Adrenal gland (tissue), 9 donors: ENCODE measurements at regions not wholly inside any gene's neighbourhood (a gene's known extent, or its start where the extent isn't known, plus 50 kb on each side); places are given as distances from the start of the nearest gene placed in this dataset.

ENCODE experiments used
- DNase-seq, 7 donors: peaks; one replicate each; pipeline ENCODE4 v3.0.0-alpha.2; 2019 to 2020
- H3K27ac ChIP-seq, 5 donors: fragments of 200-600 bp; sonication (generic) in 4 of 5; 1 replicate in 3 of 5; 2 replicates in 2 of 5; pipeline versions ENCODE4 v1.5.1 to v1.8.0; 2016 to 2020; ENCODE audit warnings: mild to moderate bottlenecking in 1 of 5
- H3K27me3 ChIP-seq: fragments of 200-600 bp; 2 replicates; pipeline ENCODE4 v1.8.0; 2021
- H3K36me3 ChIP-seq, 2 donors: fragments of 200-600 bp; replicated peaks in 1 of 2; 1 replicate in 1 of 2; 2 replicates in 1 of 2; pipeline versions ENCODE4 v1.5.1 to v1.8.0; 2018 to 2022
- H3K4me1 ChIP-seq, 2 donors: fragments of 200-600 bp; replicated peaks in 1 of 2; 1 replicate in 1 of 2; 2 replicates in 1 of 2; pipeline versions ENCODE4 v1.5.1 to v1.8.0; 2018 to 2021
- H3K4me3 ChIP-seq, 4 donors: fragments of 200-600 bp; sonication (generic) in 3 of 4; one replicate each; pipeline ENCODE4 v1.5.1; 2016 to 2018
- H3K9me3 ChIP-seq, 3 donors: fragments of 200-600 bp; sonication (generic) in 1 of 3; replicated peaks in 1 of 3; 1 replicate in 2 of 3; 2 replicates in 1 of 3; pipeline versions ENCODE4 v1.5.1 to v1.8.0; 2016 to 2021
- POLR2A ChIP-seq, 2 donors: fragments of 450-650 bp; IDR thresholded peaks; one replicate each; pipeline ENCODE4 v1.6.1; 2017; ENCODE audit warnings: antibody characterized with exemption in 2 of 2, mild to moderate bottlenecking in 2 of 2, moderate library complexity in 1 of 2
- WGBS, 4 donors: extraction: QIAGEN DNeasy Blood & Tissue Kit in 2 of 4; methylation state at CpG; one replicate each; pipeline versions ENCODE4 v1.1.5 to v1.1.7; 2013 to 2017; 5-methylcytosine and 5-hydroxymethylcytosine counted together
- intact Hi-C, 2 donors: fragments of 100-400 bp; cut with DNase I; formaldehyde crosslinking; loops; one replicate each; pipeline versions ENCODE4 v1.14.1 to v1.15.0; 2022 to 2023
- TF ChIP-seq, protein P1 (sequence below), 6 experiments: fragments of 450-650 bp in 4 of 6; fragments of 200-600 bp in 2 of 6; sonication (generic) in 1 of 6; IDR thresholded peaks; 1 replicate in 5 of 6; 2 replicates in 1 of 6; pipeline versions ENCODE4 v1.5.1 to v1.8.0; 2016 to 2021; ENCODE audit warnings: antibody characterized with exemption in 6 of 6, mild to moderate bottlenecking in 2 of 6, moderate library complexity in 1 of 6
- donor health status: healthy with polysubstance abuse.
- donor health status: Bipolar disorder and iron deficiency.
- donor health status: DM: yes; HTN: yes; CAD: no.
- donor health status: DM: no; HTN: no; CAD: no.
- donor health status: DM: no; HTN: no; CAD: no.

- Histone ChIP-seq H3K27ac (no peak overlapping the region), H3K4me3 (no peak overlapping the region), H3K36me3 (no peaks in the 10 kb centered on the region), H3K9me3 (no peaks in the 10 kb centered on the region), H3K4me1 (no peaks in the 10 kb centered on the region), H3K27me3 (no peaks in the 10 kb centered on the region)
- no peak for DNase-seq
- WGBS, 4 donors, result 47 to 58% (median 50%) methylated on average over 3 of the region's 3 CpGs
- no peak for TF ChIP-seq POLR2A (IDR thresholded peaks at IDR 0.05)
- TF ChIP-seq, protein P1, sequence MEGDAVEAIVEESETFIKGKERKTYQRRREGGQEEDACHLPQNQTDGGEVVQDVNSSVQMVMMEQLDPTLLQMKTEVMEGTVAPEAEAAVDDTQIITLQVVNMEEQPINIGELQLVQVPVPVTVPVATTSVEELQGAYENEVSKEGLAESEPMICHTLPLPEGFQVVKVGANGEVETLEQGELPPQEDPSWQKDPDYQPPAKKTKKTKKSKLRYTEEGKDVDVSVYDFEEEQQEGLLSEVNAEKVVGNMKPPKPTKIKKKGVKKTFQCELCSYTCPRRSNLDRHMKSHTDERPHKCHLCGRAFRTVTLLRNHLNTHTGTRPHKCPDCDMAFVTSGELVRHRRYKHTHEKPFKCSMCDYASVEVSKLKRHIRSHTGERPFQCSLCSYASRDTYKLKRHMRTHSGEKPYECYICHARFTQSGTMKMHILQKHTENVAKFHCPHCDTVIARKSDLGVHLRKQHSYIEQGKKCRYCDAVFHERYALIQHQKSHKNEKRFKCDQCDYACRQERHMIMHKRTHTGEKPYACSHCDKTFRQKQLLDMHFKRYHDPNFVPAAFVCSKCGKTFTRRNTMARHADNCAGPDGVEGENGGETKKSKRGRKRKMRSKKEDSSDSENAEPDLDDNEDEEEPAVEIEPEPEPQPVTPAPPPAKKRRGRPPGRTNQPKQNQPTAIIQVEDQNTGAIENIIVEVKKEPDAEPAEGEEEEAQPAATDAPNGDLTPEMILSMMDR (IDR thresholded peaks at IDR 0.05), result no peak
- intact Hi-C loops, result no loop called here
These were observed 69.4 kb upstream of the STXBP5L start for GRCh38 chr3:120838441-120839091.

- no peaks in the 10 kb centered on the region for H3K4me1 ChIP-seq
- H3K4me3 ChIP-seq, result no peak overlapping the region
- no peaks in the 10 kb centered on the region for H3K9me3 ChIP-seq
- intact Hi-C loops, result no loop called here
- H3K27ac ChIP-seq, result no peak overlapping the region
- H3K36me3 ChIP-seq, result no peaks in the 10 kb centered on the region
- 62 to 69% (median 65%) methylated on average over 4 of the region's 4 CpGs for WGBS, 4 donors
- TF ChIP-seq POLR2A (IDR thresholded peaks at IDR 0.05), result no peak
- TF ChIP-seq, protein P1 (IDR thresholded peaks at IDR 0.05), result no peak
- DNase-seq, result no peak
- no peaks in the 10 kb centered on the region for H3K27me3 ChIP-seq
These were observed 68.9 kb upstream of the STXBP5L start for GRCh38 chr3:120839120-120839519.

DNA sequence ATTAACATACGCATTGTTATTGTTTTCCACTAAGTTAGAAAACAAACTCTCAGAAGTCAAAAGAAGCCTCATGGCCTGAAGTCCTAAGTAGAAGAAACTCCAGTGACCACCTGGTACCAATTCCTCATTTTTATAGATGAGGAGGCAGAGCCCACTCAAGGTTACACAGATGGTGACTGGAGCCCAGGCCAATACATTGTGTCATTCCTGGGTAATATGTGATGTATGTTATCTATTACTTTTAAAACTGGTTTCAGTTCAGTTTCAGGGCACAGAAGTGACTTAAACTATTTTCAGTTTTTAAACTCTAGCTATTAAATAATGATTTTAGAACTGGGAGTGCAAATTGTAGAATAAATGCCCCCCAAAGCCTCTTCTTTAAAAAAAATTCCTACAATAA lies 66.7 kb upstream of the STXBP5L start:
- Histone ChIP-seq H3K27ac (no peak overlapping the region), H3K4me3 (no peak overlapping the region), H3K36me3 (no peaks in the 10 kb centered on the region), H3K27me3 (no peaks in the 10 kb centered on the region), H3K4me1 (no peaks in the 10 kb centered on the region), H3K9me3 (no peaks in the 10 kb centered on the region)
- 85 to 100% (median 91%) methylated on average over 1 of the region's 1 CpG for WGBS, 4 donors
- no peak for DNase-seq
- intact Hi-C loops, result no loop called here
- TF ChIP-seq, protein P1 (IDR thresholded peaks at IDR 0.05), result no peak
- TF ChIP-seq POLR2A (IDR thresholded peaks at IDR 0.05), result no peak

GRCh38 chr3:120846073-120846472 lies 61.9 kb upstream of the STXBP5L start:
- Histone ChIP-seq H3K9me3 (no peaks in the 10 kb centered on the region), H3K27ac (no peak overlapping the region), H3K4me3 (no peak overlapping the region), H3K27me3 (no peaks in the 10 kb centered on the region), H3K36me3 (no peaks in the 10 kb centered on the region), H3K4me1 (no peaks in the 10 kb centered on the region)
- intact Hi-C loops, result no loop called here
- TF ChIP-seq, protein P1 (IDR thresholded peaks at IDR 0.05), result no peak
- TF ChIP-seq POLR2A (IDR thresholded peaks at IDR 0.05), result no peak
- 29 to 59% (median 41%) methylated on average over 2 of the region's 2 CpGs for WGBS, 4 donors
- no peak for DNase-seq
